Esophagus mucosa (tissue), 1 donor: ENCODE measurements at regions not wholly inside any gene's neighbourhood (a gene's known extent, or its start where the extent isn't known, plus 50 kb on each side); places are given as distances from the start of the nearest gene placed in this dataset.
A peak's percentile ranks its signal among the peaks of the same experiment; 100 is the strongest.

Experiments
- ATAC-seq: fragments of 200-7000 bp; cut with Tn5 transposase; one replicate; pipeline ENCODE4 v1.9.1; 2020
- donor health status: DM: yes; HTN: yes; CAD: no.

DNA sequence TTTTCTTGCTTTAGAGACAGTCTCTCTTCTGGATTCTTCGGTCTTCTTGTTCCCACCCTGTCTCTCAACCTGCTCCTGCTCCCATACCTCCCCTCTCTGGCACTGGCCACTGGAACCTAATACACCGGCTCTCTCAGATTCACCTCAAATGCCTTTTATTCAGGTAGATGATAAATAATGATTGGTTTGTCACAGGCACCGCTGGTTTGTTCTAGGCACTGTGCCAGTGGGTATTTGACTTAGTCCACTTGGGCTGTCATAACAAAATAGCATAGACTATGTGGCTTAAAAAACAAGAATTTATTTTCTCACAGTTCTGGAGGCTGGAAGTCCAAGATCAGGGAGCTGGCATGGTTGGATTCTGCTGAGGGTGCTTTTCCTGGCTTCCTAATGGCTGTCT, 278.2 kb upstream of the STT3B start:
- ATAC-seq = no peak

DNA sequence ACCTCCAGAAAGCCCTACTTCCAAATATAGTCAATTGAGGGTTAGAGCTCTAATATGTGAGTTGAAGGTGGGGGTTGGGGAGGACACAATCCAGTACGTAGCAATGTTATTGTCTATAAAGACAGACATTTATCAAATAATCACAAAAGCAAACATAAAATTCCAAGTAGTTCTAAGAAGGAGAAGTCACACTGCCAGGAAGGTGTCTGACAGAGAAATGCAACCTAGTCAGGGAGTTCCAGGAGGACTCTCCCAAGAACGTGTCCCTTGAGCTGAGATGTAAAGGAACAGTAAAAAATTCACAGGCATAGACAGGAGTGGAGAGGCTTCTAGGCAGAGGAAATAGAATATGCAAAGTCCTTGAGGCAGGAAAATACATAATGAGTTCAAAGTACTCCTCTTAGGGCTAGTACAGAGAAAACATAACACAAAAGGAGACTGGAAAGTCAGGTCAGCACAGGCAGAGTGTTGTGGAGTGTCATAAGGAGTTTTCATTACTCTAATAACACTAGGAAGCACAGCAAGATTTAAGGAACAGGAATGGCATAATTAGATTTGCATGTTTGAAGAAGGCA, 277.6 kb upstream of the STT3B start:
- peak; percentile 68 for ATAC-seq

DNA sequence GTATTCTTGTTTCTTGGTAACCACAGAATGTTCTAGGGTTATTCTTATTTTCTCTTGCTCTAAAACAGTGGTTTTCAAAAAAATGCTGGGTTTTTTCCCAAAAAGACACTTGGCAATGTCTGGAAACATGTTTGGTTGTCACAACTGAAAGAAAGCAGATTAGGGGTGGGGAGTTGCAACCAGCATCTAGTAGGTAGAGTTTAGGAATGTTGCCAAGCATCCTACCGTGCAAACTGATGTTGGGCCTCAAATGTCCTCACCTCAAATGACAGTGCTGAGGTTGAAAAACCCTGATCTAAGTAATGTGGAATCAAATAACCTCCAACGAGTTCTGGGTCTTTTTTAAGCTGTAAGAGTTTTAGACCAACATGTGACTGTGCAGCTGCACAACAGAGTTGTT, 270.5 kb upstream of the STT3B start:
- no peak for ATAC-seq

DNA sequence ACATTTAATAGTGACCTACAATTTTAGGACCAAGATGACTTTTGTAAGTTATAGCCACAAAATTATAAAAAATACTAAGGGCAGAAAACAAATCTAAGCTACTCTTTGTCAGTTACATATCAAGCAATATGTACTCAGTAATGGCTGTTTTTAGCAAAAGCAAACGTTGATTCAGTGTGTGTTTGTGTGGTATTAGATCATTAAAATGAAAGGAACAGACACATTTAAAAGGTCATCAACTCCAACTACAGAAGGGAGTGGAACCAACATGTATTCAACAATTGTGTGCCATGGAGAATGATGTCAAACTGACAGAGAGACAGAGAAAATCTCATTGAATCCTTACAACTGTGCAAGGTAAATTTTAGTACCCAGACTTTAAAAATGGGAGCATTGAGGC, 268.8 kb upstream of the STT3B start:
- no peak for ATAC-seq

DNA sequence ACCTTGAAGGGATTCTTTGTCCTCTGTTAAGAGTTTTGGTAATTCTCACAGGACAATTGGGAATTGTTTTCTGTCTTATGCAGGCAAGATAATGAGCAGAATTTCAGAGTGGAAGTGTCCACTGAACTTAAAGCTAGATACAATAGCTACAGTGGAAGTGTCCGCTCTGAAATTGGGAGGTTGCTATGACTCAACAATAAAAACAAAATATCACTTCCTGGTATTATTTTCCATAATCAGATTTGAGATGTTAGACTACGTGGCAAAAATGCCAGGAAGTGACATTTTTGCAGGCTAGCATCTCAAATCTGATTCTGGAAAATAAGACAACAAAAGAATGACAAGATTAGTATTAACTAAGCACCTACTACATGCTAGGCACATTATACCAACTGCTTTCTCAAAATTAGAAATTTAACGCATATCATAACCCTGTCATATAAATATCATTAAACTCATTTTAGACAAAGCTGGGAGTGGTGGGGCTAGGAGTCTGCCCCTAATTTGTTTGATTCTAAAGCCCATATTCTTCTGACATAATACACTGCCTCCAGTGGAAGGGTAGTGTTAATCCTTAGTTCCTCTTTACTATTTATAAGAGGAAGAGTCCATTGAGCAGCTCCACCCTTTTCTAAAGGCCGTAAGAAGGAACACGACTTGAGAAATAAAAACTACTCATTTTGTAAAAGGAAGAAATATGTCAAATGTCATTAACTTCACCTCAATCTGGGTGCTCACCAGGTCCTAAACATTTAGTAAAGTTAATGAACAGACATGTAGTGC, 266.9 kb upstream of the STT3B start:
- no peak for ATAC-seq

DNA sequence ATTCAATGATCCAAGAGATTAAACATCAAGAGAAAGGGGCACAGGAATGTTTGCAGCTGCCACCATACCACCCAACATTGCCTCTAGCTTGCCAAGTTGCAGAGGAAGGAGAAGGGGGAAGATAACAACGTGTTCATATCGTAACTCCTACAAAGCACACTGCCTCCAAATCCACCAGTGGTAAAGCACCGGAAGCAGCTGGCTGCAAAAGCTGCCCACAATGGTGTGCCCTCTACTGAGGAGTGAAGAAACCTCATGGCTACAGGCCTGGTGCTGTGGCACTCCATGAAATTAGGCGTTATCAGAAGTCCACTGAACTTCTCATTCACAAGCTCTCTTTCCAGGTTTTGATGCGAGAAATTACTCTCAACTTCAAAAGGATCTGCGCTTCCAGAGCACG, 263.9 kb upstream of the STT3B start:
- no peak for ATAC-seq

DNA sequence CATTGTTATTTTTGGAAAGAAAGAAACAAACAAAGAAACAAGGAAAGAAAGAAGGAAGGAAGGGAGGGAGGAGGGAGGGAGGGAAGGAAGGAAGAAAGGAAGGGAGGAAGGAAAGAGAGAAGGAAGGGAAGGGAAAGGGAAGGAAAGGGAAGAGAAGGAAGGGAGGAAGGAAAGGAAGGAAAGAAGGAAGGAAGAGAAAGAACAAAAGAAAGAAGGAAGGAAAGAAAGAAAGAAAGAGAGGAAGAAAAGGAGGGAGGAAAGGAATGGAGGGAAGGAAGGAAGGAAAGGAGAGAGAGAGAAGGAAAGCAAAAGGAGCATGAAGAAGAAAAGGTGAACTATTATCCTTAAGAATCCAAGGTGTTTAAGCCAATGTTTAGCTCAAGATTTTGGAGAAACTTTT, 262.7 kb upstream of the STT3B start:
- no peak for ATAC-seq

DNA sequence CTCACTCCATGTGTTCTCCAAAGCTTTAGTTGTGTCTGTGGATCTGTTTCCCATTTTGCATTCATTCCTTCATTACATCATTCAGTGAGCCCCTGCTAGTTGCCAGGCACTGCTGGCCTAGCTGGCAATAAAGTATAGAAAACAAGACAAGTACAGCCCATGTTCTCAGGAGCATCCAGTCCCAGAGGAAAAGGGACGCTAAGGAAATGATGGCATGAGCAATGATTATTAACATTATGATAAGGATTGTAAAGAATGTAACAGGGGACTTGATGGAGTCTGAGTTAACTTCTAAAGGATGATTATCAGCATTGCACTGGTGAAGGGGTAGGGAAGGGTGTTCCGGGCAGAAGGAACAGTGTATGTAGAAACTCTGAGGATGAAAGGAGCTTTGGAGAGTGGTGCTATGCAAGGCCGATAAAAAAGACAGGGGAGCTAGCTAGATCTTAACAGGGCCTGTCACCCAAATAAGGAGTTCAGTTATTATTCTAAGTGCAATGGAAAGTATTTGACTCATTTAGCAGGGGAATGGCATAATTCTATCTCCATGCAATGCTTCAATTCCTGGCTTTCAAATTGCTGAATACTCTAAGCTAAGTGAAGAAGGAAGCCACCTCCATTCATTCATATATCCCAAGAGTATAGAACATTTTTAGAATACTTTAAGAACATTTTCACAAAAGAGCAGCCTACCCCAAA, 258.2 kb upstream of the STT3B start:
- ATAC-seq = no peak

DNA sequence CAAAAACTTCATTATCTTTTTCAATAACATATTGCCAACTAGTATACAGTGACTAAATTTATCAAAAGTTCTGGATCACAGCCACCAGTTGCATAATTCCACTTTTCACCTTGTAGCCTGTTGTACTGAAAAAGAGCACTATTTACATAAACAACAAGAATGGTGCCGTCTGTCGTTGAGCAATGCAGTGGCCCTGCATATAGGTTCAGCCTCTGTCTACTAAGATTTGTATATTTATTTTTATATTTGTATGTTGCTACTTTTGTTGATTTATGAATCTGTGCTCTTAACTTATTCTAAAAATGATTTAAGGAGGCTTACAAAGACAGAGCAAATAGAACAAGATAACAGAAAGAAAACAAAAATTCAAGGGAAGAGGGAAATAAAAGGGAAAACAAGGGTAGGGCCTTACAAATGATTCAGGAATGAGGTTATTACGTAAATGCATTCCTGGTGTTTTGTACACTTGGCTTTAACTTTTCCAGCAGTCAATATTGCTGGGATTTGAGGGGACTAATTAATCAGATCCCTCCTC, 257.6 kb upstream of the STT3B start:
- peak; percentile 48 for ATAC-seq

DNA sequence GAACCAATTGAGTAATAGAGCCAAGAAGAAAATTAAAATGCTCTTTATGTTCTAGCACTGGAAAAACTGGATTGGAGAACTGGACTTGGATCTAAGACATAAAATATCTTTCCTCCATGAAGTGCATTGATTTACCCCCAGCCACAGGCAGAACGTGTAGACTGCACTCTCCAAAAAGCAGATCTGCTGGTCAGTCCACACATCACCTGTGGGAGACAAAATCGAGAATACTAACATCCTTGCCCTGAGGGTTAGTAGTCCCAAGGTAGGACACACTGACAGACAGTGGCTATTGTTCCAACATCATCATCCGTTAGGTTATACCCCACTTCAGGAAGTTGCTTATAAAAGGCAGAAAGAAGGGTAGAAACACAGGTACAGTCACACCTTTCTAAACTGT, 257.1 kb upstream of the STT3B start:
- no peak for ATAC-seq

DNA sequence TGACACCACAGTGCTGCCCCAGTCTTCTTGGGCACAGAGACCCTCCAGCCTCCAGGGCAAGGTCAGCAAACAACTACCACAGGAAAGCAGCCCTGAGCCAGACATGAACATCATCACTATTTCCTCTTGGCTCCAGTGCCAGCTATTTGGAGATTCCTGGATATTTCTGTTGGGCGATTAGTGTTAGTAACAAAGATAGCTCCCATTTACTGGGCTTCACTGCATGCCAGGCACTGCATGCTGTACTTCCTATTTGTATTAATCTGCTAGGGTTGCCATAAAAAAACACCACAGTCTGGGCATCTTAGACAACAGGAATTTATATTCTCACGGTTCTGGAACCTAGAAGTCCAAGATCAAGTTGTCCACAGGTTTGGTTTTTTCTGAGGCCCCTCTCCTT, 255.1 kb upstream of the STT3B start:
- ATAC-seq = no peak

DNA sequence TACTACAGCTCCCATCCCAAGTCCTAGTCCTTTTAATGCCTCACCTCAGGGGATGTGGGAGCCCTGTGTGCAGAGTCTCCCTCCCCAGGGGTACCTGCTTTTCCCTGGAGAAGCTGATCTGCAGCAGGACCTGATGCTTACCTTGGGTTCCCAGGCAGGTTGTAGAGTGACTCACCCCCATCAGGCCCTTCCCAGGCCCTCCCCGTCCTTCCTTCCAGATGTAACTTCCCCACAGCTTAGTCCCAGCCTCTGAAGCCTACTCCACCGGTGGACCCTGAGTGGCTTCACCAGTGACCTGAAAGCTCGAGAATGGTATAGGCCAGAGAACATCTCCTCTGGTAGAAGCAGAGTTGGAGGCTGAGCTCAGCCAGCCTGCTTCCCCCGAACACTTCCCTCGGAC, 254.2 kb upstream of the STT3B start:
- no peak for ATAC-seq

DNA sequence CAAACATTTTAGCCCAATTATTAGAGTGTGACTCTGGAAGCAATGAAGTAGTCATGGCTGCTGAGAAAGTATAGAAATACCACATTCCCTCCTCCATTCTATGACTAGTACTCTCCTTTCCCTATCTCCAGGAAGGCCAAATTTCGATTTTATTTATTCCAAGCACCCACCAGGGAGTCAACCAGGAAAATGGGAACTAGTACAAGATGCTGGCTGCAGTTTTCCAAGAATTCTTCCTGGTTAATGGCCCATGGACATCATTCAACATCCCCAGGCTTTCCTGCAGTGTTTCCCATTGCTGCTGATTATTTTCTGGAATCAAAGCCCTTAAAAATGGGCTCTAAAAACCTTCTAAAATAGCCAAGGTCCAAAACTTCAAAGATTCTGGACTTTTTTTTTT, 247.9 kb upstream of the STT3B start:
- no peak for ATAC-seq

DNA sequence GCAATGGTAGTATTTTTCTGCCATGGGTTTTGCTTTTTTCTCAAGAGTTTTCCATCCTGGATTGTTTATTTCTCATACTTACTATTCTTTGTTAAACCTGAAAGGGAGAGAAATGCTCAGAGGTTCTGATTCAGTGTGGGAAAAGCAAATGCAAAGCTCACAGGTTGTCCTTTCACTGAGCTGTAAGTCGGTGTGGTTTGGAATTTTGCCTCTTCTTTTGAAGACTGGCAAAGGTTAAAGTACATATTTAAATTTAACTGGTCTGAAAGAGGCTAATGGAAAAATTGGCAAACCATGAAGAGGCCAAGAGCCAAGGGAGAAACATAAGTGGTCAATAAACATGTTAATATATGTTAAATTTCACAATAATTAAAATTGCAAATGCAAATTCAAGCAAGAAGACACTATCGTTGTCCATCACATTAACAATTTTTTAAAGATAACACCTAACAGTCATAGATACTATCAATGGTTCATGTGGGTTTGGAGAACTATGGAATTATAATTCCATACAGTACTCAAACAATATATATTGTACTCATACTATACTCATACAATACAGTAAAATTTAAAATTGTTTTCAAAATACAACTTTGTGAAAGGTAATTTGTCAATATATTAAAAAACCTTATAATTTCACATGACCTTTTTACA, 246.8 kb upstream of the STT3B start:
- ATAC-seq = no peak

DNA sequence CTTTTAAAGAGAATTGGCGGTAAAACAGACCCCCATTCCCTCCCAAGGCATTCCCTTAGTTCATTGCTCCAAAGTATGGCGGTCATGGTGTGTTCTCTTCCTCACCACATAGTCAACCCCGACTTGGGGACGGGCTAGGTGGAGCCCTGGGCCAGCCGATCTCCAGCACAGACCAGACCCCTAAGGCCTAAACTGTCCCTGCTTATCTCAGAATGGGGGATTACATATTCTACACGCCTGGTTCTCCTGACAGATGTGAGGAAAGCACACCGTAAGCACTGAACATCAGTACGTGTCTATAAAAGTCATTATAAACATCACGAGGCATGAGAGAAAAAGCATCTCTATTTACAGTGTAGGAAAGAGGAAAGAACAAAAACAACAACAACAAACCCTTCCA, 244.5 kb upstream of the STT3B start:
- no peak for ATAC-seq

DNA sequence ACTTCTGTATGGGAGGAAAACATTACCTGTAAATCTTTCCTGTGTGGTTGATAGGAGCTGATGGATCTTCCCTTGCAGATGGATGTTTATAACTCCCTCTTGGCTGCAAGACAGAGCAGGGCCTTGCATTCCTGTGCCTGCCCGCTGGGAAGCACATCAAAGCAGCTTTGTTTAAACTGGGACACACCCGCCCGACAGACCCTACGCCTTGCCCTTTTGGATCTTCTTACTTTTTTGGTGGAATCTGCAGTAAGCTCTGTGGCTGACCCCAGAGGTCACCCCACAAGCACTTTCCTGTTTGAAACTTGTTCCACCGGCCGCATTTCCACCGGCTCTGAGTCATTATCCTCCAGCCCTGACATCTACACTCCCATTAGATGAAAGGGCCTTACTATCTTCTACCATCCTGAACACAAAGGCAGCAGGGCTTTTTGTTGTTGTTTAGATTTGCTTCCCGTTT, 244.1 kb upstream of the STT3B start:
- peak; percentile 92 for ATAC-seq

DNA sequence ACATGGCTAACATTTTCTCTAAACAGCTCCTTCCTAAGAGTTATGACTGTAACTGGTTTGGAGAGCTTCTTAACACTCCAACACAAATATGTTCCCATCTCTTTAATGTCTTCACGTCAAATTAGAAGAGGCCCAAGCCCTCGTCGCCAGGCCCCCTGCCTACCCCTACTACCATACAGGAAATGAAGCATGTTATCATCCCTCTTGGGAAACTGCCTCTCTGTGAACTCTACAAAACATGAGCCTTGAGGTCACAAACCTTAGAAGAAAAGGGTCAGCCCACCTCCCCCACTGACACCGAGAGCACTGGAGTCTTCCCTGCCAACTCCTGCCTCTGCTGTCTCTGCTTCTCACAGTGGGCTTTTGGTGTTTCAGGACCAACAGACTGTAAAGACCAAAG, 243.1 kb upstream of the STT3B start:
- no peak for ATAC-seq

DNA sequence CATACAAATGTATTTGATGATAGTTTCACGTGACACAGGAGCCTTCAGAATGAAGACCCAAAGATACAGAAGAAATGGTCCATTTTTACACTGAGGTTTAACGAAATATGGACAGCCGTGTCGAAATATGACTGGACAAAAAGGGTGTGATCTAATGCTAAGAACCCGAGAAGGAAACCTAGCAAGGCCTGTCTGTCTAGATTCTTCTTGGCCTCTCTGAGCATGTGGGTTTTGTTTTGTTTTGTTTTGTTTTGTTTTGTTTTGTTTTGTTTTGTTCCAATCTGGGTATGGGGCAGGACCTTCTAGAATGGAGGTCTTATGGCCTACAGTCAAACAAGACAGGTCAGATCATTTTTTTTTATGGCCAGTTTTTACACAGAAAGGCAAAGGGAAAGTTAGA, 242.7 kb upstream of the STT3B start:
- ATAC-seq = peak; percentile 50

DNA sequence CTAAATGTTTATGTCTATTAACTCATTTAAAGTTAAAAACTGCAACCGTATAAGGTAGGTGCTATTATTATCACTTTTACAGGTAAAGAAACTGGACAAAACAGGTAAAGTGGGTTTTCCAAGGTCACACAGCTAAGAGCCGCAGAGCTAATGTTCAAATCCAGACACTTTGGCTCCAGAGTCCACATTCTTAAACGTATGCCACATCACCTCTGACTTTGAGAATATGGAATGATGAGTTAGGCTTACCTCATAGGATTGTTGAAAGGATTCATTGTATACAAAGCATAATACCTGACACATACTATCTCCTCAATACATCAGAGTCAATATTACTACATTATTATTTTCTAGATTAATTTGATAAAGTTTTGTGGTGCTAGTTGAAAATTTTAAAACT, 240.9 kb upstream of the STT3B start:
- no peak for ATAC-seq

DNA sequence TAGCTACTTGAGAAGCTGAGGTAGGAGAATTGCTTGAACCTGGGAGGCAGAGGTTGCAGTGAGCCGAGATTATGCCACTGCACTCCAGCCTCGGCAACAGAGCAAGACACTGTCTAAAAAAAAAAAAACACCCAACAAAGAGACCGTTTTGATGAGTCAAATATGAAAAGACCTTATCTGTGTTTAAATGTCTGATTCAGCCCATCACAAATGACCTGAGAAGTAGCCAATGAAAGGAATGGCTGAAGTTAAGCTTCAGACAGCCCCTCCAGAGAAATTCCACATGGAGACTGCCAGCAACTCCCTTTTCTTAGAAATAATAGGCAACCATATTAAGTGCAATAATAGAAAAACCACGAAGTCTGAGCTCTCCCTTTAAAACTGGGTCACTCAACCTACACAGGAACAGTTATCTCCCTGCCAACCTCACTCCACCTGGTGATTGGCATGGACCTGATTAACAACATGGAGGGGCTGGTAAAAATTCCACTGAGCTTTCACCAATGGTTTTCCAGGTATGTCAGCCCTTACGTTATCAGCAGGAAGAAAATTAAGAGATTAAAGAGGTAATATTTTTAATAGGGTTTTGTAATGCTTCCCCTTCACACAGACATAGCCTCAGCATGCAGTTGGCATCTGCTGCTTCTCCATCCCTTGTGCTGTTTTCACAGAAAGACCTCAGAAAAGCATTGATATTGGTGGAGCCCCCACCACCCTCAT, 238.1 kb upstream of the STT3B start:
- no peak for ATAC-seq

DNA sequence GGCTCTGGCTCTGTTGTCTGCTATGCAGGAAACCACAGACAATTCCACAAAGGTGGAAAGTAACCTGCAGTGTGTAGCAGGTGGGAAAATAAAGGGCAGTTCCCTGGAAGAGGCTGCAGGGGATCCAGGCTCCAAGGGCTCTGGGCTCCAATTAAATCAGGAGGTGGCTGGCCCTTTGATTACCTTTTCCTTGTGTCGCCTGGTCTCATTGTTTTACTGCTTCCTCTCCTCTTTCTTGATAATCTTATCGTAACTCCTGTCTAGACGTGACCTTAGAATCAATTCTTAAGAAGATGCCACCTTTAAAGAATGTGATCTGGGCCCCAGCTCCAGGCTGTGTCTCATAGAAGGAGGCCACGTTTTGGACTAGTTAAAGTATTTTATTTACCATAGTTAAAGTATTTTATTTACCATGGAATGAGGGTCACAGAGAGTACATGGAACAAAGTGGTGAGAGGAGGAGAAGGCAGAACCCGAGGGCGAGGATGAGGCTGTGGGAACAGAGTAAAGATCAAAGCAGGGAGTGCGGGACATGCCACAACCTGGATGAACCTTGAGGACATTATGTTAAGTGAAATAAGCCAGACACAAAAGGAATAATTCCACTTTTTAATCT, 237.5 kb upstream of the STT3B start:
- ATAC-seq = no peak

DNA sequence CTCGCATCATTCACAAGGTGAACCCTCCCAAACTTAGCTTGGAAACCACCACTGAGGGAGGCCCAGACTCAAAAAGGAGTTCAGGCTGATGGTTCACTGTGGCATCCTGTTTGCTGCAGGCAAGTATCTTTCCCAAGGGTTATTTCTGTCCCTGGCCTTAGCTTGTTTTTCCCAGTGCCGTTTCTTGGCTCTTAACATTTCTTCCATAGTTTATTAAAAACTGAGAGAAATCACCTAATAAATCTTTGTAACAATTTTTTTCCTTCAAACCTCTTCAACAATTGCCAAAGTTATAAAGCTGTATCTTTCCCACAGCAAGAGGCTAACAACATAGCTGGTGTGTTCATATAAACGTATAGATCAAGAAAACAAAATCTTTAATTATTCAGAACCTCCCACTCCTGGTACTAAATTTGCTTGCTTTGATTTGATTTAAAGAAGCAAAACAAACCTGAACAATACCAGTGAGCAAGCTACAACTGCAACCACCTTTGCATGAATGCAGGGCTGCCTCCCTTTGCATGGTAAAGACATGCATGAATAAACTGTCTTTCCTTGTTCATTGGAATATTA, 234.9 kb upstream of the STT3B start:
- ATAC-seq = no peak
